ENCODE measurements at regions not wholly inside any gene's neighbourhood (a gene's known extent, or its start where the extent isn't known, plus 50 kb on each side); places are given as distances from the start of the nearest gene placed in this dataset.
"Not testable (repeated sequence)": the region's sequence is repeated elsewhere in the genome, so short reads cannot be mapped to it uniquely, and the experiment has no call there.

GRCh38 chr4:178174756-178175155 lies 732.5 kb upstream of the AGA start:
- DNase-seq, result no peak

GRCh38 chr4:178185517-178185916 lies 743.3 kb upstream of the AGA start:
- DNase-seq, result no peak

- DNase-seq, result no peak
These were observed 750.4 kb upstream of the AGA start for GRCh38 chr4:178192611-178193010.

- no peak for DNase-seq
These were observed 754.6 kb upstream of the AGA start for GRCh38 chr4:178196751-178197374.

- DNase-seq, result no peak
These were observed 756.5 kb upstream of the AGA start for GRCh38 chr4:178198691-178199090.

- DNase-seq, result no peak
These were observed 760.2 kb upstream of the AGA start for GRCh38 chr4:178202422-178202821.

GRCh38 chr4:178205826-178206225 lies 763.6 kb upstream of the AGA start:
- DNase-seq, result no peak

- no peak for DNase-seq
These were observed 773.1 kb upstream of the AGA start for GRCh38 chr4:178215309-178215708.

DNA sequence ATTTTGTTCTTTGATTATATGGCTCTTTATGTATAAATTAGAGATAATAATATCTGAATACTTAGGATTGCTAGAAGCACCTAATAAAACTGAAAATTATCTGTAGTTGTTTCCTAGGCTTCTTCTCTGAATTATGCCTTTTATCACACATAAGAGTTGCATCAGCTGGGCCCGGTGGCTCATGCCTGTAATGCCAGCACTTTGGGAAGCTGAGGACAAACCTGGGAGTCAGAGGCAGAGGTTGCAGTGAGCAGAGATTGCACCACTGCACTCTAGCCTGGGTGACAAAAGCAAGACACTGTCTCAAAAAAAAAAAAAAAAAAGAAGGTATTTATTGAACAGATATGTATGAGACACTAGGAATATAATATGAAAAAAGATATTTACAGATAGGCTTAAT lies 773.5 kb upstream of the AGA start:
- no peak for DNase-seq

DNA sequence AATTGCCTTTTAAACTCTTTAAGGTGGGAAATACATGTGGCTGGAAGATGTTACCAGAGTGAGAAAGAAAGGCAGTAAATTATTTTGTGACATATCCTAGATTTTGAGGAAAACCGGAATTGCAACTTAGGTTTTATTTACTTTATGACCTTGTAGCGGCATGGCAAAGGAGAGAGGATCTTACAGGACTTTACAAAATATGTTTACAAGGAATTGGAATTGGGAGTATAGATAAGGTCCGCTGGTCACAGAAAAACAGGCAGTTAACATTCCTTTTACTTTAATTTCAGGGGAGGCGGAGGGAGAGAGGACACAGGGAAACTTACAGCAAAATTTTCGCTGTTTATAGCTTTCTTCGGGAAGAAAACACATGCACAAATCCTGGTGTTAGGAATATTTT lies 784.2 kb upstream of the AGA start:
- DNase-seq, result not testable (repeated sequence)

DNA sequence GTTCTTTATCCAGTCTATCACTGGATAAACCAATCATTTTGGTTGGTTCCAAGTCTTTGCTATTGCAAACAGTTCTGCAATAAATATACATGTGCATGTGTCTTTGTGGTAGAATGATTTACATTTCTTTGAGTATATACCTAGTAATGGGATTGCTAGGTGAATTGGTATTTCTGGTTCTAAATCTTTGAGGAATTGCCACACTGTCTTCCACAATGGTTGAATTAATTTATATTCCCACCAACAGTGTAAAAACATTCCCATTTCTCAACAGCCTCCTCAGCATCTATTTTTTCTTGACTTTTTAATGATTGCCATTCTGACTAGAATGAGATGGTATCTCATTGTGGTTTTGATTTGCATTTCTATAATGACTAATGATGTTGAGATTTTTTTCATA lies 791.7 kb upstream of the AGA start:
- DNase-seq, result no peak

GRCh38 chr4:178240891-178241290 lies 798.7 kb upstream of the AGA start:
- DNase-seq, result no peak

DNA sequence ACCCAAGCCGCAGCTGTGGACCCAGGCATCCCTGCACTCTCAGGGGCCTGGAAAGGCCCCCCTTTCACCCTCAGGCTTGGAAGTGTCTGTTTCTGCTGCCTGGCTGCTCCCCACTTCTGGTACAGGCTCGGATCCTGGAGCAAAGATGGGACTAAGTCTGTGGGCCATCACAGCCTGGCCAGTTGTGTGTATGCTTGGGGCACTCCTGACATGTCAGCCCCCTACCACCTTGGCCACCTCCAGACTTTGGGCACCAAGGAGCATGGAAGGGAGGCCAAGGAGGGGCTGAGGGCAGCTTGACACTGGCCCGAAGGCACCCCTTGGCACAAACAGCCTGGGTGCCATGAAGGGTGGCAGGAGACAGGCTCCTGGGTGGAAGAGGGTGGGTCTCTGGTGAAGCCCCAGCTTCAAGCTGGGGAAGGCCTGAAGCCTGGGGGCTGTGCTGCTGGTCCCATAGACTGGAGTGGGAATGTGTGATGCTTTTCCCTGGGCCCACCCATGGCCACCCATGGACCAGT lies 799.4 kb upstream of the AGA start:
- DNase-seq, result no peak

GRCh38 chr4:178242655-178243054 lies 800.4 kb upstream of the AGA start:
- DNase-seq, result no peak

- no peak for DNase-seq
These were observed 802.5 kb upstream of the AGA start for GRCh38 chr4:178244785-178245184.

GRCh38 chr4:178255172-178255571 lies 812.9 kb upstream of the AGA start:
- no peak for DNase-seq

- DNase-seq, result no peak
These were observed 816.4 kb upstream of the AGA start for GRCh38 chr4:178258603-178259002.

DNA sequence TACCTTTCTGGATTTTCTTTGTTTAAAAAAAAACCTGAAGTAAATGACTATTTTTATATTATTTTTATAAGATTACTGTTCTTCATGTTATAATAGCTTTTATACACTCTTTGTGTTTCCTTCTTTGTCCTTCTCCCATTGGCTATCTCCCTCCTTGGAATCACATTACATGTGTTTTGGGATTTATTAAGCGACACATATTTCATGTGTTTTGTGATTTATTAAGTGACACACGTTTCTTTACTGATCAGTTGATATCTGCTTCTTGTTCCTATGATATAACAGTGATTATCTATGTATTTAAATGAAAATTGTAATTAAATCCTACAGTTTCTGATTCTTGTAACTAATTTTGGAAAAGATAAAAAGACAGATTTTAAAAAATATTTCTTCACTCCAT lies 817.3 kb upstream of the AGA start:
- DNase-seq, result no peak

DNA sequence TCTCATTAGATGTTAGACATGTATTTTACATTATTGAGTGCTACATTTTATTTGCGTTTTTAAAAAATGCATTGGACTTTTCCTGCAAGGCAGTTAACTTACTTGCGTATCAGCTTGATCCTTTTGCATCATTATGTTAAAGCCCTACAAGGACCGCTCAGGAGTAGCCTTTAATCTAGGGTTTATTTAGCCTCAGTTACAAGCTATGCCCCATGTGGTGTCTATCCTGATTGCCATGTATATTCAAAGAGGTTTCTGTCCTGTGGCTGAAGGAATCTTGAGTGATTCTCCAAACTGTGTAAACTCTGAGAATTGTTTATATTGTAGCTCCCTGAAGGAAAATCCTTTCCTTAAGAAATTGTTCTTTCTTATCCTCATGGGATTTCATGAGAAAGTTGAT lies 821.8 kb upstream of the AGA start:
- no peak for DNase-seq

DNA sequence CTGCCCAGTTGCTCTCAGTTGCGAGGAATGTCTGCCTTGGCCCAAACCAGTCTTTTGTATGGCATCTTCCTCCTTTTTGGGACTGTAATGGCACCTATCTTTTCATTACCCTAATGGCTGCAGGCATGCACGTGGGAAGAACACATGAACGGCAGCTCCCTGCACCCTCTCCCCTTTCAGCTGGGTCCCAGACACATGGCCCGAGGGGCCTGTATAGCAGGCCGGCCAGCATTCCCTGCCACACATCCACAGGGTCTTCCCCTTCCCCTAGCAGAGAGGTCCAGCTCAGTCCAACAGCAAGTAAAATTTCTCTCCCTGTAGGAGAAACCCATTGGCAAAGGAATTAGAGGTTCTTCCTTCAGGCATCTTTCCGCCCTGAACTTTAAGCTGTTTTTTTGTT lies 829.1 kb upstream of the AGA start:
- no peak for DNase-seq

- DNase-seq, result no peak
These were observed 830.9 kb upstream of the AGA start for GRCh38 chr4:178273168-178273567.

DNA sequence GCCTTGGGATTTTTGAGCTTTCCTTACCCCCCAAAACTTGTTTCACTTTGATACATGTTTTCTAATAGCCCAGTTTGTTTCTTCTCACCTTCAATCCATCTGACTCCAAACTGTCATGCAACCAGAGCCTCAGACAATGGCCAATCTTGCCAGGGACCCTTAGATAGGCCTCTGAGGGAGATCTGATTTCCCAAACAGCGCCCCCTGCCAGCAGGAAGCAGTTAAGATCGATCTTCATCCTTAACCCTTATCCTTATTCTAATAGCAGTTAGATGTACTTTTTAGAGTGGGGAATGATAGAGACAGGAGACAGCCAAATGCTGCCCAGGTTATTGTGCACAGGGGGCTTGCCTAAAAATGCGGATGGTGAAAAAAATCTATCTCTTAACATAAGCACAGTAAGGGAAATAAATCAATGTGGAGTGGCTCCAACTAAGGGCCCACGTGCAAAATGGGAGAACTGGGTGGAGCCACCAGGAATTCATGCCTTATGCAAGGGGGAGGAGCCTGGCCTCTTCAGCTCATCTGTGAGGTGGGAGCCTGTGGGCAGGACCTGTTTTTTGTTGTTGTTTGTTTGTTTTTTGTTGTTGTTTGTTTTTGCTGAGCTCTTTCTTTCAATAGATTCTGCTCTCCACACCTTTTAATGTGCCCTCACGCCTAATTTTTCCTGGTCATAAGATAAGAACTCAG lies 833.6 kb upstream of the AGA start:
- DNase-seq, result no peak

- no peak for DNase-seq
These were observed 838.1 kb upstream of the AGA start for GRCh38 chr4:178280362-178280761.

DNA sequence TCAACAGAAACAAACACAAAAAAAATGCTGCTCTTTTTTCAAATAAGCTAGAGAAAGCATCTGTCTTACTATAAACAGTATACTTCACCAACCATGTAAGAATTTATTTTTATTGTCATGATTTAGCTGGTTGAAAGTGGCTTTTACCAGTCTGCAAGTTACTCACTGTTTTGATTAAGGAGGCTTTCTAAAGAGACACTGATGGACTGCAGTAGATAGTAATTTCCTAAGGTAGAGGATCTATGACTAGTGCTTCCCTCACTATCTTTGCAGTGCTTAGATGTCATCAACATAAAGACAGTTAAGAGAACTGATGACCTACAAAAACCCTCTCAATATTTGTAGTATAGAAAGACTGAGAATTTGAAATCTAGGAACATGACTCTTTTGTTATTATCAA lies 846.2 kb upstream of the AGA start:
- DNase-seq, result no peak
